ENCODE measurements at regions not wholly inside any gene's neighbourhood (a gene's known extent, or its start where the extent isn't known, plus 50 kb on each side); places are given as distances from the start of the nearest gene placed in this dataset.

DNA sequence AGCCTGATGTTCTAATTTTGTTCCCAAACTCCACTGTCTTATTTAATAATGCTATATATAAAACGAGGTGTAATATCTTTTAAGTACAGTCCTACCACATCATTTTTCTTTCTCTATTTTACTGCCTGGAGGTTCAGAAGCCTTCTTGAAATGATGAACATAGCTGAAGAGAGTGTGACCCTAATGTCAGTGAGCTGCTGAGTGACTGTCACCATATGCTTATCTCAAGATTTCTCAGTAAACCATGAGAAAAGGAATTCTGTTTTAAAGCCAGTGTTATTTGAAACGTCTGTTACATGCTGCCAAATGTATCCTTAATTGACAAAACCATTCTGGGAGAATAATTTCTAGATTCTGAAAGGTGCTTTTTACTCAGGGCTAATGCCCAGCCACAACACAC, 503.5 kb upstream of the TMPRSS15 start:
- TF ChIP-seq, protein P1, sequence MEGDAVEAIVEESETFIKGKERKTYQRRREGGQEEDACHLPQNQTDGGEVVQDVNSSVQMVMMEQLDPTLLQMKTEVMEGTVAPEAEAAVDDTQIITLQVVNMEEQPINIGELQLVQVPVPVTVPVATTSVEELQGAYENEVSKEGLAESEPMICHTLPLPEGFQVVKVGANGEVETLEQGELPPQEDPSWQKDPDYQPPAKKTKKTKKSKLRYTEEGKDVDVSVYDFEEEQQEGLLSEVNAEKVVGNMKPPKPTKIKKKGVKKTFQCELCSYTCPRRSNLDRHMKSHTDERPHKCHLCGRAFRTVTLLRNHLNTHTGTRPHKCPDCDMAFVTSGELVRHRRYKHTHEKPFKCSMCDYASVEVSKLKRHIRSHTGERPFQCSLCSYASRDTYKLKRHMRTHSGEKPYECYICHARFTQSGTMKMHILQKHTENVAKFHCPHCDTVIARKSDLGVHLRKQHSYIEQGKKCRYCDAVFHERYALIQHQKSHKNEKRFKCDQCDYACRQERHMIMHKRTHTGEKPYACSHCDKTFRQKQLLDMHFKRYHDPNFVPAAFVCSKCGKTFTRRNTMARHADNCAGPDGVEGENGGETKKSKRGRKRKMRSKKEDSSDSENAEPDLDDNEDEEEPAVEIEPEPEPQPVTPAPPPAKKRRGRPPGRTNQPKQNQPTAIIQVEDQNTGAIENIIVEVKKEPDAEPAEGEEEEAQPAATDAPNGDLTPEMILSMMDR (IDR thresholded peaks at IDR 0.05), result no peak
- TF ChIP-seq POLR2AphosphoS5 (IDR thresholded peaks at IDR 0.05; ENCODE audit: low read depth, low read length) (no peak), SIN3A (IDR thresholded peaks at IDR 0.05; ENCODE audit: borderline replicate concordance, insufficient read depth, low read depth, low read length) (no peak), TCF7L2 (IDR thresholded peaks at IDR 0.05; ENCODE audit: low read depth, low read length) (no peak)
